IPS-NIHi7 (cell line): ENCODE measurements at regions not wholly inside any gene's neighbourhood (a gene's known extent, or its start where the extent isn't known, plus 50 kb on each side); places are given as distances from the start of the nearest gene placed in this dataset.

ENCODE experiments used
- DNase-seq: peaks from one replicate; pipeline ENCODE4 v3.0.0; 2012; ENCODE audit warnings: mixed read lengths; ENCODE audit errors: extremely low spot score

DNA sequence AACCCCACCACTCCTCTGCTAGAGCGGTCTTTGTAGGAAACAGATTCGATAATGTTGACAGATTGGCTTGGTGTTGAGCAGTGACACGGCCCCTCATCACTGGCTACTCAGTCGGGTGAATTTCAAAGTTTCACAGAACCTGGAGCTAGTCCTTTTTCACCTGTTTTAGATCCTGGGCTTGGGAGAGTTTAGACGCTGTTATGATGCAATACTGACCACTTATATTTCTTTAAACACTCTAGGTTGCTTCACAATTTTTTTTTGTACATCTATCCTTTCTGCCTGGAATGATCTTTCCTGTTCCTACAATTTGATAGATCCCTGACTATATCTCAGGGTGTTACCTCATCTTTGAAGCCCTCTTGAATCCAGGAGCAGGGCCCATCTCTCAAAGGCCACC is 97.1 kb upstream of the ATP10A start:
- no peak for DNase-seq

DNA sequence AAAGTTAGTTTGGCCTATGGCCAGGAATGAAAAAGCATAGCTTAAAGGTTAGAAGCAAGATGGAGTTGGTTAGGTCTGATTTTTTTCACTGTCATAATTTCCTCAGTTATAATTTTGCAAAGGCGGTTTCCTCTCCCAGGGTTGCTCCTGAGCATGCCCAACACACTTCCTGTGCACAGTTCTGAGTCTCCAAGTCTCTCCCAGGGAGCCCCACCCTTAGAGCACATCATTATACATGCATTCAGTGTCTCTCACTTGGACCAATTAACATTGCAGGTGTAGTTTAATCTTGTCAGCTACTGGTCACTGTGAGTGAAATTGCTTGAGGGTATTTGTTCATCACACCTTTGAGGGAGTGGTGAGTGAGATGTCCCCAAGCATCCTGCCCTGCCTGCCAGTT is 96.0 kb upstream of the ATP10A start:
- DNase-seq: no peak

DNA sequence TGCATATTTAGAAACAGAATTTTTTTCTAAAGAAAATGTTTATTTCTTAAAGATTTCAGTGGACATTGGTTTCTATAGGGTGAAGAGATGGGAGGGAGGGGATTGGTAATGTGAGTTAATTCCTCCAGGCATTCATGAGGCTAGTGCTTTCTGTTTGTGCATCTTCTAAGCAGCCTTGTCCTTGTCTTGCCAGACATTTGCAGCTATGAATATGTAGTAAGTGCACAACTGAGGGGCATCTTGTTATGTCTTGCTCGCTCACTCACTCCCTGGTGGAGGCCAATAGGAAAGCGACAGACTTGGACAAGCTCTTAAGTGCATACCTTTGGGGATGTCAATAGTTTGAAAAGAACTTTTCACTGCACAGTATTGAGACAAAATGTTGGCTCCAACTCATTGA is 92.5 kb upstream of the ATP10A start:
- DNase-seq: no peak

DNA sequence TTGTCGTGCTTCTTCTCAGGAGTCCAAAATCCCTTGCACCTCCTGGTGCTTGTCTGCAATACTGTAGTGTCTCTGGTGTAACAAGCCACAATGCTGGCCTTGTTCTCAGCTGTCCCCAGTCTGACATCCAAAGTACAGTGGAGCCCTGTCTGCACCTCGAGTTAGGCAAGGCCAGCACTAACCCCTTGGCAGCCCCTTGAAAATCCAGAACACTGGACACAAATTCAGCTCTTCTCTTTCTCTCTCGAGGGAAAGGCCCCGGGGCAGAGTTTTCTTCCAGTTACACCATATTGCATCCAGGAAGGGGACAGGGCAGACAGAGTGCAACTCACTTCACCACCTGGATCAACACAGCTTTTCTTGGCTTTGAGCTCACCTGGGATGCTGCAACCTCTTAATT is 91.3 kb upstream of the ATP10A start:
- no peak for DNase-seq

DNA sequence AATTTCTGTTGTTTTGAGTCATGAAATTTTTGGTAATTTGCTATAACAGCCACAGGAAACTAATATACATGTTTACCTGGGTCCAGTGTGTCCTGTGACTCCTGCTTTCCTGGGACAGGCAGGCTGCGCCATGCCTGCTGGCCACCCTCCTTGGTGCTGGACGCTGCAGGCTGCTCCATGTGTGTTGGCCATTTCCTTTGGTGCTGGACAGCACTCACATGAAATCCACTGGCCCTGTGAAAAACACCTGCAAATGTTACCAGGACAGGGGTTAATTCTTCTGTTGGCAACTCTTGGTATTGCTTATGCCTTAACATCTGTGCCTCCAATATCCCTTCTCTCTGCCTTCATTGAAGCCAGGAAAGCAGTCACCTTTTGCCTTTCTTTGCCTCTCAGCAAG is 86.9 kb upstream of the ATP10A start:
- no peak for DNase-seq

DNA sequence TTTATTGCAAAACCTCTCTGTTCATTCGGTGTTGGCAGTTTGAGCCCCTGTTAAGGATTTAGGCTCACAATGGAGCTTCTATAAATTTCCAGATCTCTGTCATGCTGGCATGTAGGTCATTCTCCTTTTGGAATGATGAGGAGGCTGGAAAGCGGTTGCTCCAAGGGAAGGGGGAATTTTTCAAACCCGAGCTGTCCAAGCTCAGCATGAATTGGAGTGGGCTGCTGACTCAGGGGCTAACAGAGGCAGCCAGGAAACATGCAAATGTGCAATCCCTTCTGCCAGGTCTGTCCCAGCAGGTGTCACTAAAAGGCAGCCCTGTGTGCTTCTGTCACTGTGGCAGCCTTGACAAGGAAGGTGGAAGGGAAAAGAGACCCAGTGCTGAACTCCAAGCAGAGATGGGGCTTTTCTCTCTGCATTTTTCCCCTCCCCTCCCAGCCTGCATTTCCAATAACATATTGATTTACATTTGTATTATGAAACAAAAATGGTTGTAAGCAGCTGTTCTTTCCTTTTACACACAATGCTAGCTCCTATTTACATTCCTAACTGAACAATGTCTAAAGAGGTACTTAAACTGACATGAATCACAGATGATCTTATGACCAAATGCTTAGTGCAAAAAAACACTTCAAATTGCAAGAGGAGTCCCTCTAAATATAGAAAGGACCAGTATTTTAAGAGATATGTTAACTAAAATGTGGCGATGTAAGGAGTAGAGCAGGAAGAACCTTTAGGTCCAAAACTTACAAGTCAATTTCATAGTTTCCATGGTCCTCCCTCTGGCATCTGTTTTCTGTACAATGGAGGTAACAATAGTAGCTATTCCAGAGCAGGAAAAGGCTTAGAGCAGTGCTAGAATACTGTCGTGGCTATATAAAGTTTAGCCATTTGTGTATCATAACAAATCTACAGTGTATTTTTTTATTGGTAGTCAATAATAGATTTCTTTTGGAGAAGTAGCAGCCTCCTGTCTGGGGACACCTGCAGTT is 84.5 kb upstream of the ATP10A start:
- peak; percentile 32 for DNase-seq

DNA sequence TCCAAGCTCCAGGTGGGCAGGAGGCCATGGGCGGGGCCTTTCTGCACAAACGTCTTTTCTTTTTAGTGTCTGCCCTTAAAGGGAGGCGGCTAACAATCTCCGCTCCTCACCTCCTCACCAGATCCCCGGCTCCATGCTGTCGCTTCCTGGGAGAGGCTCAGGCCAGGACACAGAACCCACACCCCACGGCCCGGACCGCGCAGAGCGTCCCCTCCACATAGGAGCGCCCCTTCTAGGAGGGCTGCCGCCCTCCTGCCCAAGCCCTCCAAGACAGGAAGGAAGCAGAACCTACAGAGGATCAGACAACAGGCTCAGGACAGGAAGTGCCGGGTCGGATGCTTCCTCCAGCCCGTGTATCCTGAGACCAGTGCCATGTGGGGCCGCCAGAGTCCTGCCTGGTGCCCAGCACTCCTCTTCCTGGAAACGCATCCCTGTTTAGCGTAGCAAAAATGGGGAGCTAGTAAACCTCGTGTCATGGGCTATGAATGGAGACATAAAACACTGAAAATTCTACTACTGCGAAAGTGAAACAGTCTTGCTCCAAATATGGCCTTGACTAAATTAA is 83.2 kb upstream of the ATP10A start:
- no peak for DNase-seq

DNA sequence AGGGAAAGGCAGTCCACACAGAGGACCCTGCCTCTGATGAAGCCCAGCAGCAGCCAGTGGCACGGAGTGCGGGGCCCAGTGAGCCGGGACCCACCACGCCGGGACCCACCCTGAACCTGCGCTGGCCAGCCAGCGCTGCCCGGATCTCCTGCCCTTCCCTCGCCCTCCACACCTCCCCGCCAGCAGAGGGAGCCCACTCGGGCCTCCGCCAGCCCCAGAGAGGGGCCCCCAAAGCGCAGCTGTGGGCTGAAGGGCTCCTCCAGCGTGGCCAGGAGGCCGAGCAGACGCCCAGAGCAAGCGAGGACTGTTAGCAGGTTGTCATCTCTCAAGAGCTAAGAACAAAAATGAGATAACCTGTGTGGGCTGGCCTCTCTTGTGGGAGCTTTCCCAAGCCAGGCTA is 81.3 kb upstream of the ATP10A start:
- no peak for DNase-seq

DNA sequence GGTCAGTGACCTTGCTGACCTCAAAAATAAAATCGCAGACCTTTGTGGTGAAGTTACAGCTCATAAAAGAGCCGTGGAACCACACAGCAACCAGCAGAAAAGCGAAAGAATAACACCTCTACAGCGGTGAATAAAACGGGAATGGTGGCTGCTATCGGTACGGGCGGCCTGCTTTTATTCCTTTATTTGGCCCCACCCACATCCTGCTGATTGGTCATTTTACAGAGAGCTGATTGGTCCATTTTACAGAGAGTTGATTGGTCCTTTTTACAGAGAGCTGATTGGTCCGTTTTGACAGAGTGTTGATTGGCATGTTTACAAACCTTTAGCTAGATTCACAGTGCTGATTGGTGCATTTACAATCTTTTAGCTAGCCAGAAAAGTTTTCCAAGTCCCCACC is 80.7 kb upstream of the ATP10A start:
- DNase-seq: no peak

DNA sequence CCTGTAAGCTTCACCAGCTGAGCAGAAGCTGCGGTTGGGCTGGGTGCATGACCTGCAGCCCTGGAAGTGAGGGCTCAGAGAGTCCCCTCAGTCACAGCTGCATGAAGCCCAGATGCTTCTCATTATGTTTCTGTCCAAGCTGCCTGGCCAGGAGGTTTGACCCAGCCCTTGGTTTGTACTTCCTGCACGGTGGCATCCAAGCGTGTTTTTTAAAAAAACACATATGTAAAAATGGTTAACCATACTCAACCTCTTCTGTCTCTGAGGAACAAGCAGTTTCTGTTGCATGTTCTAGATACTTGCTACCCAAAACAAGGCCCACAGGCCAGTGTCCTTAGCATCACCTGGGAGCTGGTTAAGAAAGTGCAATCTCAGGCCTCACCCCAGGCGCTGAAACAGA is 76.0 kb upstream of the ATP10A start:
- DNase-seq: no peak

DNA sequence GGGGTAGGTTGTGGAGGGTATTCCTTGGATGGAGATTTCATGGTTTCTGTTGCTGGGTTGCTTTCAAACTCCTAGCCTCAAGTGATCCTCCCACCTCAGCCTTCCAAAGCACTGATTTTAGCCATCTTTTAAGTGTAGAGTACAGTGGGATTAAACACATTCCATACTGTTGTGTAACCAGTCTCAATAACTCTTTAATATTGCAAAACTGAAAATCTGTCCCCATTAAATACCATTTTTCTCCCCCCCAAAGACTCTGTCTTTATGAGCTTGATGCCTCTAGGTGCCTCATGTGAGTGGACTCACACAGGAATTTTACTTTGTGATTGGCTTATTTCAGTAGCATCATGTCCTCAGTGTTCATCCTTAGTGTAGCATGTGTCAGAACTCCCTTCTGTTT is 74.7 kb upstream of the ATP10A start:
- DNase-seq: no peak

DNA sequence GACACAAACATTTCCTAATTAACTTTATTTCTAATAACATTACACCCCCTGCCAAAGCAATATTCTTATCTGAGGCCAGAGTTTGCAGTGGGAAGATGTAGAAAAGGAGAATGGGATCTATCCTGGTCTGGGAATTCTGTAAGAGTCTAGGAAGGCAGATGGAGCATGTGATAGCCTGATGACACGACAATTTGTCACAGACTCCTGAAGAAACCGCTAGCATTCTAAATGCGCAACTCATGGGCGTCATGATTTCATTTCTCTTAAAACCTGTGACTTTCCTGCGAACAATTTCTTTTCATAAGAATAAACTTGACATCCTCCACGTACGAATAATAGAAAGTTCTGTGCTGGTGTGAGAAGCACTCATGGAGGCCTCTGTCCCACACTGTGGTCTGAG is 72.9 kb upstream of the ATP10A start:
- no peak for DNase-seq

DNA sequence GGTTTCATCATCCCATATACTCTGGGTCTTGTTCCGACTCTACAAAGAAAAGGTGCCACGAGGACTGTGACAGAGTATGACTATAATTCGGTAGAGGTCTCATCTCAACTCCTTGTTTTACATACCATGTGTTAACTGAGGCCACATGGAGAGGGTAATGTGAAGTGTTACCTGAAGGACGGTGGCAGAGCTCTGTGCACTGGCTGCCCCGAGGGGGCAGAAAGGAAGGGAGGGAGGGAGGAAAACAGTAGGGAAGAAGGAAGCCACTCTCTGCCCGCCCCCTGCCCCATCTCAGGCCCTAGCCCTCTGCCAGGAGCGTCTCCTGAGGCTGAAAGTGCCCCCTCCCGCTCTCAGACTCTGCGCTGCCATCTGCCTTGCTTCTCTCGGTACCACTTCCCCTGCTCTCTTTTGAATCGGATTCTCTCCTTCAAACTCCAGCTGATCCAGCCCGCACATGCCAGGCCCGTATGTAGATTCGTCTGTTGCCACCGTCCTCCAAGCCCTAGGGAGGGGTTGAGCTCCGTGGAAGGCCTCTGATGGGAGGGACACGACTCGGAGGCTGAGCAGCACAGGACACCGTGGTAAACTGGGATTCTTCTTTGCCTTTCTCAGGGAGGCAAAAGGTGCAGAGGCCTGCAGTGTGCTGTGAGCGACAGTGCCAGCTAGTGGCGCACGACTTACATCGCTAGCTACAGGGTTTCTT is 70.5 kb upstream of the ATP10A start:
- DNase-seq: peak; percentile 85

DNA sequence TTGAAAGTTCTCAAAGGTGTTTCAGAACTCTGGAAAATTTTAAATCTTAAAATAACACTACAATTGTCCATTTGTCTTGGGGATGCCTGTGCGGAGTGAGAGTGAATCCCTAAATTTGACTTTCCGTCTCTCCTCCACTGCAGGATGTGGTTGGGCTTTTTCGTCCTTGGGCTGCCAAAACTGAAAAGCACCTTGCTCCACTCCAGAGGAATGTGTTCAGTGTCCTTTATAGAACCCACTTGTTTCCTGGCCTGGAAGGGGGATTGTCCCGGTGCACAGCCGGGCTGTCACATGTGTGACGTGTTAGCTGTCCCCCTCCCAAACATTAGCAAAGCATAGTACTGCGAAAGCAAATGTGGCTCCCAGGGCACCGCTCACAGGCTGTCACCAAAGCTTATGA is 69.6 kb upstream of the ATP10A start:
- no peak for DNase-seq

DNA sequence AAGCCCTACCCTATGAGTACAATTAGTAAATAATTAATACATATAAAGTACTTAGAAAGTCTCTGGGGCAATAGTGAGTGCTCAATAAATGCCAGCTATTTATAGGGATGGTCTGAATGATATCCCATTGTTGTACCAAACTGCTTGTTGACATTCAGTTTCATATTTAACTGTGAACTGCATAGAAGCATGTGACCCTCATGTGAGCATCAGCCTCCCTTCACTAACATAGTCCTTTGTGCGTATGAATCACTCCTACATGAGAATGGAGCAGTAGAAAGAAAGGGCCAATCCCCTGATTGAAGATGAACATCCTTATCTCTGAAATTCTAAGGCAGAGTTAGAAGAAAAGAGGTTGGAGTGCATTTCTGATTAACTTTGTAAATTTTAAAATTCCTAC is 68.7 kb upstream of the ATP10A start:
- no peak for DNase-seq

DNA sequence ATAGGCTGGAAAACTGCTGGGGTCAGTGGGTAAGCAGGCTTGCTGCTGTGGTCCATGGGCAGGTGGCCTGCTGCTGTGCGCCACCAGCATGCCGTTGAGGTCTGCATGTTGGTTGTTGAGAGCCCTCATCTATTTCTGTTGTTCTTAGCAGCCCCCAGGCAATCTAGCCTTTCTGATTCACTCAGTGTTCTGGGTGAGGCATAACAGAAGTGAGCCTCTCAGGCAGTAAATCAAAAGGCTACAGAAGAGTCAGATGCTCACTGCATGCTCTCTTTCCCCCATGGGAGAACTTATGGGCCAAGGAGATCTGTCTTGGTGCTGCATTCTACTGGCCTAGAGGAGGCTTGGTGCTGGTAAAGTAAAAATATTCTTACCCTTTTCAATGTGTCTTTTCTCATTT is 67.8 kb upstream of the ATP10A start:
- no peak for DNase-seq
